Stimulated activated CD4-positive, alpha-beta T cell treated with anti-CD3 and anti-CD28 coated beads, Interleukin-4, amount 100 ng/mL, for 24 hours (primary cell): ENCODE measurements at regions not wholly inside any gene's neighbourhood (a gene's known extent, or its start where the extent isn't known, plus 50 kb on each side); places are given as distances from the start of the nearest gene placed in this dataset.
"Not testable (repeated sequence)": the region's sequence is repeated elsewhere in the genome, so short reads cannot be mapped to it uniquely, and the experiment has no call there.

Experiments used
- DNase-seq: peaks from one replicate; pipeline ENCODE4 v3.0.0-alpha.2; 2020

- DNase-seq, result not testable (repeated sequence)
Measured at GRCh38 chr18:67126751-67127150, 389.8 kb downstream of the DSEL start.

DNA sequence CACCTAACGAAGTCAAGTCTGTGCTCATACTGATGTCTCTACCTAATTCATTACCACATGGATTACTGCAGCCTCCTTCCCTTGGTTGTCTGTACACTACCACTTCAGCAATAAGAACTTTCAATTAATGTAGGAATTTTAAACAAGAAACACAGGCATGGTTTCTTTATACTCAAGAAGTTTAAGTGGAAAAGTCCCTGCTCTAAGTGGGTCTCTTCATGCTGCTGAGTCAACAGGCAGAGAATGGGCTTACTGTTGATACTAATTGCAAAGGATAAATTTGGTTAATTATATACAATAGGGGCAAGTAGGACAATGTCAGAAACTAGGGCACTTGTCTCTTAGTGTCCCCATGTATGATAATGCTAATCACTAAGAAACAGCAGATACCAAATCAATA lies 392.6 kb downstream of the DSEL start:
- no peak for DNase-seq

GRCh38 chr18:67117804-67118203 lies 398.7 kb downstream of the DSEL start:
- no peak for DNase-seq

- no peak for DNase-seq
Measured at GRCh38 chr18:67109535-67109934, 407.0 kb downstream of the DSEL start.

DNA sequence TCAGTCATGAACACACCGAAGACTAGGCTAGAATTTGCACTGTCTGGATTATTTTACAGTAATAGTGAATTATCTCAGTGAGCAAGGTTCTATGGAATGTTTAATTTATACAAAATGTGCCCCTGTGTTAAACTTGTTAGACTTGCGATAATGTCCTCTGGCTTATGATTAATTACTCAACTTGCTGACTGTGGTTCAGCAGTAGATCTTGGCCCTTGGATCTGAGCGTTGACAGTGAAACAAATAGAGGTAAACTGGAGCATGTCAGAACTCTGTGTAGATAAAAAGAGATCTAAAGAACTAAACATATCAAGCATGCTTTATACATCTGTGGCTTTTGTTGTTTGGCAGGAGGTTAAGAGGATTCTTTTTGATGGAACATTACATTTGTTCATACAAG lies 407.6 kb downstream of the DSEL start:
- DNase-seq, result no peak

- peak; percentile 32 for DNase-seq
Measured at GRCh38 chr18:67104700-67105284, 411.7 kb downstream of the DSEL start.

- DNase-seq, result no peak
Measured at GRCh38 chr18:67094123-67094522, 422.4 kb downstream of the DSEL start.

DNA sequence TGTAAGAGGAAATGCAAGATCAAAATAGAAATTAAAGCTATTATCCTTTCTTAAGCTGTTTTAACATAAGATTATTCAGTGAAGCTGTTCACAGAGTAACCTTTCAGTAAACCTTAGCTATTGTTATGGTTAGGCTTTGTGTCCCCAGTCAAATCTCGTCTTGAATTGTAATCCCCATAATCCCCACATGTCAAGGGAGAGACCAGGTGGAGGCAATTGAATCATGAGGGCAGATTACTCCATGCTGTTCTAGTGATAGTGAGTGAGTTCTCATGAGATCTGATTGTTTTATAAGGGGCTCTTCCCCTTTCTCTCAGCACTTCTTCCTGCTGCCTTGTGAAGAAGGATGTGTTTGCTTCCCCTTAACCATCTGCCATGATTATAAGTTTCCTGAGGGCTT lies 424.4 kb downstream of the DSEL start:
- DNase-seq, result no peak

DNA sequence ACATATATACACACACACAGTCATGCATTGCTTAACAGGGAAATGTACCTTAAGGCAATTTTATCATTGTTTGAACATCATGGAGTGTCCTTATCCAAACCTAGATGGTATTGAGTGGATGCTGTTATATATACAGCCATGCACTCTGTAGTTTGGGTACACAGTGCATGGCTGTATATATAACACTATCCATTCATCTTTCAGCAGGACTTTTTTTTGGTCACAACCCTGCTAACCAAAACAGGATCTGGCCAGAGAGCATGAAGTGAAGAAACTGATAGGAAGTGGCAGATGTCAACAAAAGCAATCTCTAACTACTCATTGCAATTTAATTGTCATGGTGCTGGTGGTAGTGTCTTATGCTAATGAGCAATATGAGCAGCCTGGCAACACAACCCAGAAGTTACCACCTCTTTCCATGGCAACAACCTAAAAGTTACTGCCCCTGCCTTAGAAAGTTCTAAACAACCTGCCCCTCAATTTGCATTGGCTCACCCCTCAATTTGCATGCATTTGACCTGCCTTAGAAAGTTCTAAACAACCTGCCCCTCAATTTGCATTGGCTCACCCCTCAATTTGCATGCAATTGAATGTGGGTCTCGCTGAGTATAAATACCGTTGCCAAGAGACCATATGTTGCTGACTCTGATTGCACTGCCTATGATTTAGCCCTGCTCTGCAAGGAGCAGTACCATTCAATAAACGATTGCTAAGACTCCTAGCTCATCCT lies 434.9 kb downstream of the DSEL start:
- DNase-seq, result no peak

DNA sequence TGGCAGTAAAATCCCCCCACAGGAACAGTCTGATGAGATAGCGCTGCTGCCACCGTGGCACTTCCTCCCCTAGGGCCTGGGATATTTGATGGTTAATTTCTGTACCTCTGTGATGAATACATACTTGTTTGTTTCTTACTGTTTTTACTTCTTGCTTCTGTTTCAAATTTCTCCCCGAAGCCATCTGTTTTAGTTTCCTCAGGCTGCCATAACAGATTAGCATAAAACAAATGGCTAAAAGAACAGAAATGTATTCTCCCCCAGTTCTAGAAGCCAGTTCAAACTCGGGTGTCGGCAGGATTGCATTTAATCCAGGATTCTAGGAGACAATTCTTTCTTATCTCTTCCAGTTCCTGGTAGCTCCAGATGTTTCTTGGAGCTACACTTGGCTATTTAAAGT lies 435.9 kb downstream of the DSEL start:
- DNase-seq, result no peak

- DNase-seq, result no peak
Measured at GRCh38 chr18:67074309-67074708, 442.2 kb downstream of the DSEL start.

DNA sequence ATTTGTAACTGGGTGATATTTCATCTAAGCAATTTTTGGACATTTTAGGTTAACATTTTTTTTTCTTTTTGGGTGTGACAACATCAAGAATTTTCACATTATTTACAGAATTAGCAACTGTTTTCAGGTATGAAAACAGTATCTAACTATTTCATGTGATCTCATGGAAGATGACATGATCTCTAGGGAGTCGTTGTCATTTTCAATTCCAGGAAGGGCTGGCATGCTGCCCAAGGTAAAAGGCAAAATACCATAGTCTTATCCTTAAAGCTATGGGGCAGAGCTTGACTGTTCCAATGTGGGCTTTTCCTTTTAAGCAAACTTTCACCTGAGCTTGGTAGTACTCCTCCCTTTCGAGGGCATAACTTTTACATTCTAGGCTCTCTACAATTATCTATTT lies 443.7 kb downstream of the DSEL start:
- DNase-seq, result no peak

DNA sequence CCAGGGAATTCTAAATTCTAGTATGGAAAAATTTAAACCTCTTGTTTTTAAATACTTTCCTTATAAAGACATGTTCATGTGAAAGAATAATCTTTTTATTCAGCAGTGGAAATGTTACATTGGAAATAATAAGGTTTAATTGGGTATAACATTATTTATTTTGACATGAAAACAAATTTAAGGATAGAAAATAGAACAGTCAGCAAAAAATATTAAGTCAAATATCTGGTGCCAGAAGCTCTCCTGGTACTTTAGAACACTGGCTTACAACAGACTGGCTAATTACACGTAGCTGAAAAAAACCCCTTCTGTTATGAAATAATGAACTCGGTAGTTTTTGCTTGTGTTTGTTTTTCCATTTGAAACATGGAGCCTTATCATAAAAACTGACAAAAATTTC lies 447.9 kb downstream of the DSEL start:
- DNase-seq, result no peak

DNA sequence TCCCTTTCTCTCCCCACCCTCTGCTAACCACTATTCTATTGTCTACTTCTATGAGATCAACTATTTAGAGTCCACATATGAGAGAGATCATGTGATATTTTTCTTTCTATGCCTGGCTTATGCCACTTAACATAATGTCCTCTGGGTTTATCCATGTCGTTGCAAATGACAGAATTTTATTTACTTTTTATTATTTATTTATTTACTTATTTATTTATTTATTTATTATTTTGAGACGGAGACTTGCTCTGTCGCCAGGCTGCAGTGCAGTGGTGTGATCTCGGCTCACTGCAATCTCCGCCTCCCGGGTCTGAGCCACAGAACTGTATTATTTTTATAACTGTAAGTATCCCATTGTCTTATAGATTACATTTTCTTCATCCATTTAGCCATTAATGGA lies 443.4 kb upstream of the CDH19 start:
- no peak for DNase-seq

DNA sequence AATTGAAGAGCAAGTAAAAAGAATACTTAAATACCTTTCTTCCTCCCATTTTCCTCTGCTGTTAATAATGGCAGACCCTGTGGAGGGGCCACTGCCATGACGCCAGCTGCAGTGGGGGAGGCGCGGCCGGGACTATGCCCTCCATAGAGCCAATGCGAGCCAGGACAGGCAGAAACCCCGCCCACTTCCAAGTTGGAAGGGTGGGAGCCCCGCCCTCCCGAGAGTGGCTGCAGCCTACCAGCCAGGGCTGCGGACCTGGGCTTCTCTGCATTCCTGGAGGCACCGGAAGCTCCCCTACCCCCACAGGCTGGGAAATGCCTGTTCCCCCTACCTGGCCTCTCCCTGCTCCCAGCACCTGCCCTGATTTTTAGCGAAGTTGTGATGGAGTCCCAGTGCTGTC lies 439.4 kb upstream of the CDH19 start:
- no peak for DNase-seq

- DNase-seq, result no peak
Measured at GRCh38 chr18:67041334-67041733, 437.4 kb upstream of the CDH19 start.

- no peak for DNase-seq
Measured at GRCh38 chr18:67035026-67035425, 431.1 kb upstream of the CDH19 start.

- no peak for DNase-seq
Measured at GRCh38 chr18:67023059-67023458, 419.2 kb upstream of the CDH19 start.

DNA sequence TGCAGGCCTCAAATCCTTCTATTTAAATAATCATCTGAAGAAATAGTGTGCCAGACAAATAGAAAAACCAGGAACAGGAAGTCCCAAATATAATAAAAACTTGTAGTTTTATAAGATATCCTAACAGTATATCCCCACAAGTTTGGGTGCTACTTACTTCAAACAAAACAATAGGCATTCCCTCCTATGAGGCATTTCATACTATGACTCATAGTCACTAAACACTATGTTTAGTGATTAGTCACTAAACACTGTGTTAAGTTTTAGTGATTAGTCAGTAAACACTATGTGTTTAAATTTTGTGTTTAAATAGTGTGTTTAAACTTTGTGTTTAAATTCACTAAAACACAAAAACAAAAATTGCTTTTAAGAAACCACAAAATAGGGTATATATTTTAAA lies 407.0 kb upstream of the CDH19 start:
- DNase-seq, result no peak

DNA sequence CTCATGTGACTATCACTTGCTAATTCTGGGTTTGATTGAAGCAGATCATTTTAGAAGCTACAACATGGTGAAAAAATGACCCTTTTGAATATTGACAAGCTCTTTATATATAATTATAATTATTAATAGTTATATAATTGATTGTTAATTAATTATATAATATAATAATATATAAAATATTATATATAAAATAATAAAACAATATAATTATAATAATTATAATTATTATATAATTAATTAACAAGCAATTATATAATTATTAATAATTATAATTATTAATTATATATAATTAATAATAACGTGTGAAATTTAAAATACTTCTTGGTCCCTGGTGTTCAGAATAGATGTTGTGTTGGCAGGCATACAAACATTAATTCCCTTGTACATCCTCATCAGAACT lies 404.1 kb upstream of the CDH19 start:
- DNase-seq, result no peak

- no peak for DNase-seq
Measured at GRCh38 chr18:67007085-67007484, 403.2 kb upstream of the CDH19 start.

GRCh38 chr18:67001052-67001451 lies 397.2 kb upstream of the CDH19 start:
- no peak for DNase-seq

- DNase-seq, result no peak
Measured at GRCh38 chr18:66999003-66999402, 395.1 kb upstream of the CDH19 start.

DNA sequence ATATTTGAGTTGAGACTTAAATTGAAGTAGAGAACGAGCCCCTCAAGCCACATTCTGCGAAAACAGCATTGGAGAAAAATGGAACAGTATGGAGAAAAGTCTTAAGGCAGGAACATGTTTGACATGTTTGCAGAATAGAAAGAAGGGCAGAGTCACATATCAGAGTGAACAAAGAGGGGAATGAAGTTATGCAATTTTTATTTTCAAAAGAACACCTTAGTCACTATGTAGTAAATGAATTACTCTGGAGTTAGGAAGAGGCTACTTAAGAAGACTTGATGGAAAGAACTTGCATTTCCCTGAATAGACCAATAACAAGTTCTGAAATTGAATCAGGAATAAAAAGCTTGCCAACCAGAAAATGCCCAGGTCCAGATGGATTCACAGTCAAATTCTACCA lies 391.4 kb upstream of the CDH19 start:
- DNase-seq, result no peak

- DNase-seq, result no peak
Measured at GRCh38 chr18:66994790-66995189, 390.9 kb upstream of the CDH19 start.
